Skin epidermis (tissue), 12 donors: ENCODE measurements at regions not wholly inside any gene's neighbourhood (a gene's known extent, or its start where the extent isn't known, plus 50 kb on each side); places are given as distances from the start of the nearest gene placed in this dataset.

Source experiments
- H3K27ac ChIP-seq, 21 experiments: fragments of 200-600 bp; sonication (generic) in 11 of 21; one replicate each; pipeline ENCODE4 v1.5.0; 2020; ENCODE audit warnings: mild to moderate bottlenecking in 3 of 21, inconsistent platforms in 2 of 21, moderate library complexity in 2 of 21
- H3K4me3 ChIP-seq, 7 experiments: fragments of 200-600 bp; sonication (generic) in 2 of 7; one replicate each; pipeline ENCODE4 v1.5.0; 2020; ENCODE audit warnings: inconsistent platforms in 2 of 7, mild to moderate bottlenecking in 2 of 7, moderate library complexity in 1 of 7

DNA sequence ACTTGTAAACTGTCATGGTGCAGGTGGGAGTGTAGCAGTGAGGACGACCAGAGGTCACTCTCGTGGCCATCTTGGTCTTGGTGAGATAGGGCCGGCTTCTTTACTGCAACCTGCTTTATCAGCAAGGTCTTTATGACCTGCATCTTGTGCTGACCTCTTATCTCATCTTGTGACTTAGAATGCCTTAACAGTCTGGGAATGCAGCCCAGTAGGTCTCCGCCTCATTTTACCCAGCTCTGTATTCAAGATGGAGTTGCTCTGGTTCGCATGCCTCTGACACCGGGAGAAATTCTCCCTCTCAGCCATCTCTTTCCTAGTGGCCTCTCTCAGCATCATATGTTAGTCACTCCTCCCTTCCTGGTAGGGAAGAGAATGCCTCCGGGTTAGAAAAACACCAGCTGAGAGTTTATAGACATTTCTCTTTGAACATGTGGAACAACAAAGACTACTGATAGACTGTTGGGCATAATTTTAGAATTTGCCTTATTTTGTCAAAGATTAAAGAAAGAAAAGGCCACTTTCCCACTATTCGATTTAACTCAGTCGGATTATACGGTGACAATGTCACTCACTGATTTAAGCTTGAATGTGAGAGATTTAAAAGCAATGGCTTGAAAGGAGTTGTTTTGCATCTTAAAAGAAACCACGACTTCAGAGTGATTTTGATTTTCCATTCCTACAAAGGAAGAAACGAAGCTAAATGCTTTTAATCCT lies 67.9 kb upstream of the SNX9 start:
- Histone ChIP-seq H3K4me3 (no peak overlapping the region), H3K27ac (peak overlapping the region in 1 of 21 experiments; percentile 17)

DNA sequence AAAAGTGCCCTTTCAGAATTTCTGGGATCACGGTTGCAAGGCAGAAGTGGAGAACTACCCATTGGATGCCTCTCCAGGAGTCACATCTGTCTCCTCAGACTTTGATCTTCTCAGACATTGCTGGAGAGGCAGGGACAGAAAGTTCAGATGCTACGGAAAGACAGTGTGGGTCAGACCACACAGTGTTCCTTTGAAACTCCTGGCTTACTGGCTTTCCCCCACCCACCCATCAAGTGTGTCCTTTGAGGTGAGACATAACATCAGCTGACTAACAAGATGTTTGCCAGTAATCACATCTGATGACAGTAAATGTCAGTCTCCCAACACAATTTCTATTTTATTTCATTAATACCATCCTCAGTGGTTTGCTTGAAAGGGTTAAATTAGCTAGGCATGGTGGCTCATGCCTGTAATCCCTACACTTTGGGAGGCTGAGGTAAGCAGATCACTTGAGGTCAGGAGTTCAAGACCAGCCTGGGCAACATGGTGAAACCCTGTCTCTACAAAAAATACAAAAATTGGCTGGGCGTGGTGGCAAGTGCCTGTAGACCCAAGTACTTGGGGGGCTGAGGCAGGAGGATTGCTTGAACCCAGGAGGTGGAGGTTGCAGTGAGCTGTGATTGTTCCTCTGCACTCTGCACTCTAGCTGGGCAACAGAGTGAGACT lies 67.2 kb upstream of the SNX9 start:
- Histone ChIP-seq H3K27ac (peak overlapping the region in 4 of 21 experiments; percentile 13 to 22 (median 18)), H3K4me3 (no peak overlapping the region)

DNA sequence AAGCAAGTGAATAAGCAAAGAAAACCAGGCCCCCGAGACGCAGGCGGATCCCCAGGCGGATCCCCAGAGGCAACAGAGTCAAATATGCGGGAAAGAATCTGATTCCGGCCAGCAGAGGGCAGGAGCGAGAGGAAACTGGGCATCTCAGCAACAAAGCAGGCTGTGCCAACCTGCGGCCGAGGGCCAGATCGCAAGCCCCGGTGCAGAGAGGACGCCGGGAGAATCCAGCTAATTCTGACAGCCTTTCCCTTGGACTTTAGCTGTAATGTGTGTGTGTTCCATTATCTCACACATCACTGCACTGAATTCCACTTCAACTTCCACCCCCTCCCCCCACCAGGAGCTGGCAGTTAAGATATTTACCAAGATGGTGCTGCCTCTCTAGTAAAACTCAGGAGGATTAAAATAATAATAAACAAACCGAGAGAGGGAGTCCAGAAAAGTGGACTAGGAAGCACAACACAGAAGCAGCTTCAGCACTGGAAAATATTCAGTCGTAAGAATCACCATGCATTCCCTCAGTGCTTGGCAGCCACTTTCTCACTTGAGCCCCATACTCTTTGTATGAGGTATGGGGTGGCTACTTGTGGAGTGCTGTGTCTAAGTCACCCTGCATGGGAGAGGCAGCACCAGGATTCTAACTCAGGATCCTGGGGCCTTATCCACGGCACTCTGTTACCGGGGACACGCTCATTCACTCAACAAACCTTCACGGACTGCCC lies 66.2 kb upstream of the SNX9 start:
- peak overlapping the region in 5 of 21 experiments; percentile 13 to 38 (median 21) for H3K27ac ChIP-seq
- no peak overlapping the region for H3K4me3 ChIP-seq

DNA sequence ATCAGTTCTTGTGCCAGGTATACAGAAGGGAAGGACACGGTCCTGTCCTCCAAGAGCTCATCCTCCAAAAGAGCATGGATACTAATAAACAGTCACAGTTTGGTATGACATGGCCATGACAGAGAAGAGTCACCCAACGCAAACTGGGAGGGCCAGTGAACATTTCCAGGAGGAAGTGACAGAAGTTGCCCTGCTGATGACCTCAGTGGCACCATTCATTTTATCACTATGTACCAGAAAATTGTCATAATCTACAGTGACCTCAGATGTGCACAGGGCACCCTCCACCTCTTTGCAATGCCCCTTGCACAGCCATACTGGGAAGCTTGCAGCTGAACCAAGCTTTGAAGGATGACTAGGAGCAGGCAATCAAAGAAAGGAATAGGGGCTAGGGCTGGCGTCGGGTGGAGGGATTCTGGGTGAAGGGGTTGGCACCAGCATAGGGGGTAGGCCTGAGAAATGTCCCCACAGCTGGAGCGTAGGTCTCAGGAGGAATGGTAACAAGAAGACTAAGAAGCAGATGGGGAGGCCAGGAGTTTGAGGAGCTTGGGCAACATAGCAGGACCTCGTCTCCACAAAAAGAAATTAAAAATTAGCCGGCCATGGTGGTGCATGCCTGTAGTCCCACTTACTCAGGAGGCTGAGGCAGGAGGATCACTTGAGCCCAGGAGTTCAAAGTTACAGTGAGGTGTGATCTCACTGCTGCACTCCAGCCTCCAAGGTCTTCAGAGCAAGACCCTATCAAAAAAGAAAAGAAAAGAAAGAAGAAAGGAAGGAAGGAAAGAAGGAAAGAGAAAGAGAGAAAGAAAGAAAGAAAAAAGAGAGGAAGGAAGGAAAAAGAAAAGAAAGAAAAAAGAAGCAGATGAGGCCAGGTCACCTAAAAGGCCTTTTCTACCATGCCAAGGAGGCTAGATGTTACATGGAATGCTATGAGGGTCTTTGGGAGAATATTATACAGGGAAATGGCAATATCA lies 65.3 kb upstream of the SNX9 start:
- Histone ChIP-seq H3K27ac (peak overlapping the region in 3 of 21 experiments; percentile 20 to 28 (median 21)), H3K4me3 (no peak overlapping the region)

DNA sequence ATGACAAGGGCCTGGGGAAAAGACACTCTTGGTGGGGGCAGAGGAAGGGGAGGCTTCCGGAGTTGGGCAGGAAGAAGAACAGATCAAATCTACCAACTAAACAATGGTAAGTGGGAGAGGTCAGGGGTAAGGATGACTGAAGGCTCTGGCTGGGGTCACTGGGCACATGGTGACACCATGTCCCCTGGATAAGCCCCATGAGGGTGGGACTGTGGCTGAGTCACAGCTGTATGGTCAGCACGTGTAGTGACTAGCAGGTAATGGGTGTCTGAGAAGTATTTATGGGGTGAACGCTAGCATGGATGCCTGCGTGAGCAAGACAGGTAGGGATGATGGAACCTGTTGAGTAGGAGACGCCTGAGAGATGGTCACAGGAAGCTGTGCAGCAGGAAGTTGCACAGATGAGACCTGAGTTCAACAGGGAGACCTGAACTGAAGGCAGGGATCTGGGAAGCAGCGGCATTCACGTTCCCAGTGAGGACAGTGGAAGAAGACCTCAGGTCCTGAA lies 64.5 kb upstream of the SNX9 start:
- no peak overlapping the region for H3K4me3 ChIP-seq

DNA sequence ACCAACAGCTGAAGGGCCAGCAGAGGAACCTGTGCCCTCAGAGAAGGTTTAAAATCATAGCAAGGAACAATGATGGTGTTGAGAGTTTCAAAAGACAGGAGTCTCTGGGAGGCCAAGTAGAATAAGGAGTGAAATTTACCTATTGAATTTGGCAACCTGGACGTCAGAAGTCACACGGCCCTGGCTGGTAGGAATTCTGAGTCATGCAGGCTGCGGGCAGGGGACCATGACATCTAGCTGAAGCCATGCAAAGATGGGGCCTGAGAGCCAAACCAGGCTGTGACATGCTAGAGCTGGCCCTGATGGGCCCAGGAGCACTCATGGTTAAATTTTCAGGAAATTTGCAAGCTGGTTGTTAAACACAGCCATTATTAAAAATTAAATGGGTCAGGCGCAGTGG lies 64.0 kb upstream of the SNX9 start:
- peak overlapping the region in 1 of 21 experiments; percentile 11 for H3K27ac ChIP-seq
- no peak overlapping the region for H3K4me3 ChIP-seq

More for the DNA sequence above, 64.5 kb upstream of the SNX9 start:
- peak overlapping the region in 2 of 21 experiments; percentile 11 to 28 for H3K27ac ChIP-seq

DNA sequence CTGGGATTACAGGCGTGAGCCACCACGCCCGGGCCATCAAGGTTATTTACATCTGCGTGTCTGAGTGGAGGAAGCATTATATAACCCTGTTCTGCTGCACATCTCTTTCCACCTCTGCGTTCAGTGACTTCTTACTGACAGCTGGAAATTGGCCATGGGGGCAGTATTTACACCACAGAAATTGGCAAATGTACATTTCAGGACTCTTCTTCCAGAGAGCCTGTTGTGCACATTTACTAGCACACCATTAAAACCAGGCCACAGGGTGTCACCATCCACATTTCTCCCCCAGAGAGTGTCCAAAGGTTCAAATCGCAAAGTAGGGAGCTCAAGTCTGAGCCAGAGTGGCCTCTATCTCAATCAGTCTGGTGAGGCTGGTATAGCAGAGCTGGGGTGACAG lies 62.9 kb upstream of the SNX9 start:
- no peak overlapping the region for H3K4me3 ChIP-seq
- peak overlapping the region in 19 of 21 experiments; percentile 16 to 91 (median 65) for H3K27ac ChIP-seq

DNA sequence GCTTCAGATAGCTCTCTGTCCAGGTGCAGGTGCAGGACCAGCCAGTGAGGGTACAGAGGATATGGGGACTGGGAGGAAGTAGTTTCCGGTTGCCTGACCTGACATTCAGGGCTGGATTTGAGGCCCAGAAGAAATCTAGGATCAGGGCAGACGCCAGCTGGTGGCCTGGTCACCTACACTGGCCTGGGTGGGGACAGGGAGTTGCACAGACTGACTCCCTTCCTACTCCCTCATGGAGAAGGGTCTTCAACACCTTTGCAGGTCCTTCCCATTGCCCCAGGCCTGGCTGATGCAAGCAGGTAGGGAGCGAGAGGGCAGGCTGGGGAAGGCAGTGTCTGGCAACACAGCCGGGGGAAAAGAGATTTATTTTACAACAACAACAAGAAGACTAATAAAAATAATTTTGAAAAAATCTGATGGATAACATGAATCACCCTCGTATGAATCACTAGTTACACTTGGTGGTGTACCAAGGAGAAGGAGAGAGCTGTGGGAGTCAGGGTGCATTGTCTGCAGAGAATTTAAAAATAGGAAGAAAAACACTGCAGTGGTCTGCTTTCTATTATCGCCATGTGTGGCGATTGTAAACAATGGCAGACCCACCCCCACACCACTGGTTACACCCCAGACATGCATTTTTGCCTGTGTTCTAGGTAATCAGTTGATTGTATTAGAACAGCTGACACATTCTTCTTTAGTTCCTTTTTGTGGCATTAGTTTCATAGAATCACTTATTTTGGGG lies 62.3 kb upstream of the SNX9 start:
- H3K27ac ChIP-seq: peak overlapping the region in 19 of 21 experiments; percentile 16 to 91 (median 65)
- no peak overlapping the region for H3K4me3 ChIP-seq

DNA sequence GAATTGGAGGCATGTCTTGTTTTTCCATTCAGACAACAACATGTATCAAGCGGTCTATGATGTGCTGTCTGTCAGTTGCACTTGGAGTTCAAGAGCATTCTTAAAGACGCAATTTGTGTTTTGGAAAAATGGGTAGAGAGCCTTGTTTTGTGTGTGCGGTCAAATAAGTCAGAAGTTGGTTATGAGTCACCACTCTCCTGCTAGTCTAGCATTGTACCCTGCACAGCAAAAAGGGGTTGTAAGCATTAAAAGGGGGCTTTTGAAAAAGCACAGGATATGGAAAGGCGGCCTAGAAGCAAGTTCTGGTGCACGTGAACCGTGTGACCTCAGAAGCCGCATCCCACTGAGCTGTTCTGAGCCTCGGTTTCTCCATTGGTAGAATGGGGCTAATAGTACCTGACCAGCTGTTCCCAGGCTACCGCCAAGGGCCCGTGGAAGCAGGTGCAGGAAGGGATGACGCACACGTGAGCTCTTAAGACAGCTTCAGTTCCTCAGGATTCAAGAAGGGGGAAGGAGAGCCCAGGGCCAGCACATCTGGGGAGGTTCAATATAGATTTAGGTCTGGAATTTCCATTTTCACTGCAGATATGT lies 61.6 kb upstream of the SNX9 start:
- Histone ChIP-seq H3K27ac (peak overlapping the region in 18 of 21 experiments; percentile 16 to 91 (median 64)), H3K4me3 (no peak overlapping the region)

DNA sequence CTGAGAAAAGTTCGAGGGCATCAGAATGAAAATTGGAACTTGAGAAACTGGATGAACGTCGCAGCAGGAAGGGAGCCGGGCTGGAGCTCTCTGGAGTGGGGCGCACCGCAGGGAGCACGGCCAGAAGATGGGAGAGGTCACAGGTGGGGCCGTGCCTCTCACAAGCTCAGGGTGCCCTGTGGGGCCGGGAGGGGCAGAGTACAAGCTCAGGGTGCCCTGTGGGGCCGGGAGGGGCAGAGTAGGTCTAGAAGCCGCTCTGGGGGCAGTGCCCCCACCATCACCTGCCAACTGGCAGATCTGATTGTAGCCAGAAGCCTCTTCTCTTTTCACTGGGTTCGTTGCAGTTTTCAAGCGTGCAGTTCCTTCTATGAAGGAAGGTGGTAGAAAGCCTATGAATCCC lies 61.1 kb upstream of the SNX9 start:
- Histone ChIP-seq H3K27ac (peak overlapping the region in 18 of 21 experiments; percentile 2 to 91 (median 60)), H3K4me3 (no peak overlapping the region)

DNA sequence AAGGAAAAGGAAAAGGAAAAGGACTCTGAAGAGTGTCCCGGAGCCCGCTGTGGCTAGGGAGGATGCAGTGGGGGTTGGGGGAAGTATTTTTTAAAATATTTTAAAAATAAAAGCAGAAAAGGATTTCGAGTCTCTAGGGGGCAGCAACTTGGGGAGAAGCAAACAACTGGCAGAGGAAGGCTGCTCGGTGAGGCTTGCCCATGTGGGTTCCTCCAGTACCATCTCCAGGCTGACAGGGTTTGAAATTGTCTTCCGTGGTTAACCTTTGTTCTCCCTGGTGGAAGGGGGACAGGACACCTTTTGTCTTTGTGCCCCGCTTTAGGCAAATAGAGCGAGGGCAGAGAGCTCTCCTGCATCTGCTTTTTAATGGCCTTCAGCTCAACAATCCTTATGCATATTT lies 60.4 kb upstream of the SNX9 start:
- no peak overlapping the region for H3K4me3 ChIP-seq
- peak overlapping the region in 14 of 21 experiments; percentile 38 to 91 (median 78) for H3K27ac ChIP-seq

DNA sequence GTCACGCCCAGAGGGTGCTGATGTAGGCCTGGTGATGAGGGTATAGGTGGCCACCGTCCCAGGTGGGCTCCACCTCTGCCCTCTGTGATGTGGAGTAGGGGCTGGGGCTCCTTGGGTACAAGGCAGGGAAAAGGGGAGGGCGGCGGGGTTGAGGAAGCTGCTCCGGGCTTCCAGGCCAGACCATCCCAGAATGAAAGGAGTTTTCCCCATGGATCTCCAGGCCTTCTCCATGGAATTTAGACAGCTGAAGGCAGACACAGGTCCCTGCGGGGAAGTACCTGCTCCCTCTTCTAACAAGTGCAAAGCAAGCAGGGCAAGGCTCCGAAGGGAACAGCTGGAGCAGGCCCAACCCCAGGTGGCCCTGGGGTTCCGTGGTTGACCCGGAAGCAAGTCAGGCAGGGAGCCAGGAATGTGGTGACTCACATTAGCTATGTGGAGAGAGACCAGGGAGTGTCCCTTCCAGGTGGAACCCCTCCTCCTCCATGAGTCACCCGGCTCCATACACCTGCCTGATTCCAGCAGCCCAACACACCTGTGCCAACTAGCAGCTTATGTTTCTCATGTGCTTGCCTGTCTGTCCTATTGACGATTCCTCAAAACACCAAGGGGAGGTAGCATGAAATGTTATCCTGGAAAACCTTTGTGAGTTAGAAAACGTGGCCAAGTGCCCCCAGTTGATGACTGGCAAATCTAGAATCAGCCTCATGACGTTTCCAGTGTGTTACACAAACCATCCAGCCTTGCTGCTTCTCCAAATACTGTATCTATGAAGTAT lies 59.7 kb upstream of the SNX9 start:
- peak overlapping the region in 19 of 21 experiments; percentile 34 to 91 (median 76) for H3K27ac ChIP-seq
- H3K4me3 ChIP-seq: no peak overlapping the region

DNA sequence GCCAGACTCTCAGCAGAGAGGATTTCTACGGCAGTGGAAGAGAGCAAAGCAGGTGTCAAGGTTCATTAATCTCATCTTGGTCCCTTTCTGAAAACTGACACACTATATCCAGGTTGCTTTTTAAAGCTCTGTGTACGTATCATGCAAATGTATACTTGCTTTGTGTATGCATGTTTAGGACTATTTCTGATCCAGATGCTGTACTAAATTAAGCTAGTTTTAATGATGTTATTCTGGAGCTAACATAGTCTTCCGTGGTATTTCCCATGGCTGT lies 59.2 kb upstream of the SNX9 start:
- peak overlapping the region in 1 of 7 experiments; percentile 10 for H3K4me3 ChIP-seq

DNA sequence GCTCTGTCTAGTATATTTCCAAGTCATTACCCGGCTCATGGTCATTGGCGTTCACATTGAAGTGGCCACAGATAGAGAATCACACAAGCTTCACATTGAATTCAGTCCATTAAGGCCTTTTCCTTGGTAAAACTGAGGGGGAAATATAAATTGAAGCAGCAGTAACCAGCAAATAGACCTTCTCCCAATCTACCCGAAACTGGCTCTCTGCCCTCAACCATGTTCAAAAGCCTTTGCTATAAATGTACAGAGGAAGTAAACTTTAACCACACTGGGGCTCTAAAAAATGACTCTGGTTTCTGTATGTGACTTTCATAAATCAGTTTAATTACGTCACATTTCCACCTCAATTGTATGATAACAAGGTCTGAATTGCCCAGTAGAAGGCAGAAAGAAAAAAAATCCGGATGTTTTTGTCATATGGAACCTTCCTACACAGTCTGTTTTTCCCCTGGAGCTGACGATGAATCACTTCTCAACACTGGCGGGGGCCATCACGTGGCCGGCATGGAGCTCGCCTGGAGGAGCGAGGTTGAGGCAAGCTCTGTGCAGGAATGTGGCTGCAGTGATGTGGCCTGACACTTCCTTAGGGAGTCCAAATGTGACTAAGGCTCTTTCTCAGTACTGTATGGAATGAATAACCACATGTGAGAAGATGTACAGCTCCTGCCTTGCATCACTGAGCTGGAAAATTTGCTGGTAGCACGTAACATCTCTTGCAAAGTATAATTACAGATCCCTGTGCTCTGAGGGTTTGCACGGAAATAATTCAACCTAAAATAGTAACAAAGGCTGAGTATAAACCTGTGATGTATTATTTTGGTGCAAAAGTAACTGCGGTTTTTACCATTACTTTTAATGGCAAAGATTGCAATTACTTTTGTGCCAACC lies 58.6 kb upstream of the SNX9 start:
- Histone ChIP-seq H3K4me3 (peak overlapping the region in 1 of 7 experiments; percentile 10), H3K27ac (peak overlapping the region in 20 of 21 experiments; percentile 43 to 91 (median 76))

More for the DNA sequence above, 59.2 kb upstream of the SNX9 start:
- H3K27ac ChIP-seq: peak overlapping the region in 20 of 21 experiments; percentile 34 to 91 (median 76)

DNA sequence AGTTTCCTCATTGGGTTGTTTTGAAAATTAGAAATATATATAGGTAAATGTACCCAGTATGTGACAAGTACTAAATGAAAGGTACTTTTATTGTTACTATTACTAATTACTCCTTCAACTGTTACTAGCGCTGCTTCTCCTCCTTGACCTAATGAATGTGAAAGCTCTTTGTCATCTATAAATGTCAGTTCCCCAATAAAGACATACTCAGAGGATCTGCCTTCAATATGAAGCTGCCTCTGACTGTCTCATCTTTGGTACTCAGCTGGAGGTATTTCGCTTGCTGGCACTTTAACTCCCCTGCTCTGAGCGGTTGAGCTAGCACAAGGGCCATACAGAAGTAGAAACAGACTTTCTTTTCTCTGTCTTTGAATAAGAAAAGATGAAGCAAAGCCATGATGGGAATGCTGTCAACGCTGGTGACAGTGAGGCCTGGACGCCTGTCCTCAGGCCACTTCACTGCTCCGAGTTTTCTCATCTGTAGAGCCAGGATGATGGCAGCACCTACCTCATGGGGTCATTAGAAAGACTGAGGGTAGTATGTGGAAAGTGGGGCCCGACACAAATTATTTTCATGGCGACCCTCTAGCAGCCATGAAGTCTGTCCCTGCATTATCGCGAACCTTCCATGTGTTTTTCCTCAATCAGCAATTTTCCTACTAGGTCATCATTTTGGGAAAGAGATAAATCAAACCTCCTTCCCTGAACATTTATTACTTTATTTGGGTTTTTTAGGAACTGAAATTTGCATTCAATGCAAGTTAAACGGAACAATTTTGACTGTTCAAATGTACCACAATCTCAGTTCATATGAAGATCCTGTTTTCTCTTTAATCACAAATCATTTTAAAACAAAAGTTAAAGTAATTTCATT lies 55.9 kb upstream of the SNX9 start:
- H3K4me3 ChIP-seq: no peak overlapping the region
- peak overlapping the region in 9 of 21 experiments; percentile 7 to 73 (median 35) for H3K27ac ChIP-seq
